ENCODE measurements at regions not wholly inside any gene's neighbourhood (a gene's known extent, or its start where the extent isn't known, plus 50 kb on each side); places are given as distances from the start of the nearest gene placed in this dataset.
"Not testable (repeated sequence)": the region's sequence is repeated elsewhere in the genome, so short reads cannot be mapped to it uniquely, and the experiment has no call there.

DNA sequence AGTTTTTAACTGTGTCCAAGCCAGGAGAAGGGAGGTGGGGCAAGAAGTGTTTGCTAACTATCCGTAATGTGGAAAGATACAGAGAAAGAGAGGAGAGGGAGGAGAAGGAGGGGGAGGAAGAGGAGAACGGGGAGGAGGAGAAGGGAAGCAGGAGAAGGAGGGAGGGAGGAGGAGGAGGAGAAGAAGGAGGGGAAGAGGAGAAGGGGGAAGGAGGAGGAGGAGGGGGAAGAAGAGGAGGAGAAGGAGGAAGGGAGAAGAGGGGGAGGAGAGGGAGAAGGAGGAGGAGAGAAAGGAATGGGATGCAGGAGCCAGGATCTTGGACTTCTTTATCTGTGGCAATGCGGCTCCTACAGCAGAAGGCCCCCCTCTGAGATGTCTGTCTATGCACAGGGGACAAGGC lies 510.3 kb upstream of the CCDC196 start:
- no peak for DNase-seq

DNA sequence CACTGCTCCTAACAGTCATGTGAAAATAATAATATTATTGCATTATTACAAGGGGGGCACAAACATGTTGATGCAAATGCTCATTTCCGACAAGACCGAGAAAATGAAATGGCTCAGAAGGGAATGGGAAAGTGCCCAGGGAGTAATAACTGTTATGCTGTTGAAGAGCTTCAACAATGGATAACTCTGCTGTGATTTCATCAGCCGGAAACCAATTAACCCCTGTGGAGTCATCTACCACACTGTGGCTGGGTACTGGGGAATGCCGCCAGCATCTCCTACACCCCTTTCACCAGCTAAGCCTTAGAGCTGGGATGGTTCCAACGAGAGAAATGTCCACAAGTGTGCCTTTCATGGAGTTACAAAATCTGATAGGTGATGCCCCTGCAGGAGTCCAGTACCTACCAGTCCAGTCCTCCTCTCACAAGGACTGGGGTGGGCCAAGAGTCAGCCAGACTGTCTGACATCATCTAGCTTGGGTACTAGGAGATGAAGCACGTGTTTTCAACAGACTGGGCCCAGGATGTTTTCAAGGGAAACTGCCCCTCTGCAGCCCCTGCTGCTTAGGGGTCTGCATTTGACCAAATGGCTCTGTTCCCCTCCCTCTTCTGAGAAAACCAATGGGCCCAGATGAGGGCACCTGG lies 509.3 kb upstream of the CCDC196 start:
- DNase-seq, result no peak

DNA sequence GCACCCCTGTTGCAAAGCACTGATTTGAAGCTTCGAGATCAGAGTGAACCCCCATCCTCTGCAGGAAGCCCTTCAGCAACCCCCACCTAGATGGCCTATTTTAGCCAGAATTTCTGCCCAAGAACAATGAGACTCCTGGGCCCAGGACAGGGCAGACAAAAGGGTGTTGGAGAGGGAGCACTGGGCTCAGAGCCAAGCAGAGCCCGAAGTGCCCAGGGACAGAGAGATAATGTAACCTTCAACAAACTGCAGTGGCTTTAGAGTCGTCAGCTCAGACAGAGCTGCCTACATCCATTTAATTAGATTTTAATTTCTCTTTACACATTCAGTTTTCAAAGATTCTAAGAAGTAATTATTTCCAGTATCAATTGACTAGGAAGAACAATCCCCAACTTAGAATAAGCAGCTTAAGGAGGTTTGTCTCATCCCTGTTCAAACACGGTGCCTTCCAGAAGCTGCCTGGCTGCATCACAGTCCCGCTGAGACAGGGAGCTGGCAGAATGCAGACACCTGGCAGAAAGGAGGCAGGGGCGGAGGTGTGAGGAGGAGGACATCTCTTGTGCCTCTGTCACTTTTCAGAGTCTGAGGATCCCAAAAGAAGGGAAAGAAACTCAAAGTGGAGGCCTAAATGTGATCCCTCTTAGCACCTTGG lies 504.9 kb upstream of the CCDC196 start:
- DNase-seq, result no peak

DNA sequence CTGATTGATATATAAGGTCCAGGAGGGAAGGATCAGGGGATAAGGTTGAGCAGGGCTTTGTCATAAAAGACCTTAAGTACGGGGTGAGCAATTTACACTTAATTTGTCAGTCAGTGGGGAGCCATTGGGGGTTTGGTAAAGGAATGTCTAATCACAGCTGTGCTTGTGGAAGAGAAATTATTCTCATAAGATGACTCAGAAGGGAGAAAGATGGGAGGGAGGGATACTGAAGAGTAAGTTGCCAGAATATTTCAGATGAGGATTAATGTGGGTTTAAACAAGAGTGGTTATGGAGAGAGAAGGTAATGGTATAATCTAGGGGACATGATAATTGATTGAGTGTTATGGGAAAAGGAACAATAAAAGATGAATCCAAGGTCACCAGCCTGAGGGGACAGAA lies 500.1 kb upstream of the CCDC196 start:
- no peak for DNase-seq

DNA sequence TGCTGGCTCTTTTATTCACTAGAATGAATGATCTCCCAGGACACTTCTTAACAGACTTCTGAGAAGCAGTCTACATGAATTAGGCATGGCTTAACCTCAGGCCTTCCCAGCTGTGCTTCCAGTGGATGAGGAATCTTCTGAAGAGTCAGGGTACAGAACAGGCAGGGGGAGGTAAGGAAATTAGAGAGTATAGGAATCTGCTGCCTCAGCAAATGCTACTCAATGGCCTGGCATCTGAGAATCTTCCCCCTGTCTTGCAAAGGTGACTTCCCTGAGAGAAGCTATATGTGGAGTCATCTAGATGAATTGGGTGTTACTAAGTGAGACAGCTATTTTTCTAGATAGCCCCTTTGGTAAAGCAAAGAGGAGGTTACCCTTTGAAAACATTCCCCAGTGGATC lies 496.2 kb upstream of the CCDC196 start:
- no peak for DNase-seq

DNA sequence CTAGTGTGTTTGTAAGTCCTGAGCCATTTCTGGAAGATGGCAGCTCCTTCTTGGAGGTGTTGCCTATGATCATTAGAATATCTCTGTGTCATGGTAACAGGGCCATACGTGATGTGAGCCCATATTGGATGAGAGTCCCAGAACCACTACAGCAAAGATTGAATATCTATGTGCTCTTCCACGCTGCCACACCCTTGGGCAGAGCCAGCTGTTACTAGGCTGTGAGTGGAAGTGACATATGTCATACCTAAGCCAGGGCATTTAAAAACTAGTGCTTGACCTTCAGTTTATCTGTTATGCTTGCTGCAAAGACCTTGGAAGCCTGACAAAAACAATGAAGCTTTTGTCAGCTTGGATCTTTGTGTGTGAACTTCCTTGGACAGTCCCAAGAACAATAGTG lies 495.1 kb upstream of the CCDC196 start:
- no peak for DNase-seq

DNA sequence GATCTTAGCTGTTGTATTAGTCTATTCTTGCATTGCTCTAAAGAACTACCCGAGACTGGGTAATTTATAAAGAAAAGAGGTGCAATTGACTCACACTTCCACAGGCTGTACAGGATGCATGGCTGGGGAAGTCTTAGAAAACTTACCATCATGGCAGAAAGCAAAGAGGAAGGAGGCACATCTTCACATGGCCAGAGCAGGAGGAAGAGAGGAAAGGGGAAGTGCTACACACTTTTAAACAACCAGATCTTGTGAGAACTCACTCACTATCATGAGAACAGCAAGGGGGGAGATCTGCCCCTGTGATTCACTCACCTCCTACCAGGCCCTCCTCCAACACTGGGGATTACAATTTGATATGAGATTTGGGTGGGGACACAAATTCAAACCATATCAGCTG lies 494.2 kb upstream of the CCDC196 start:
- not testable (repeated sequence) for DNase-seq

DNA sequence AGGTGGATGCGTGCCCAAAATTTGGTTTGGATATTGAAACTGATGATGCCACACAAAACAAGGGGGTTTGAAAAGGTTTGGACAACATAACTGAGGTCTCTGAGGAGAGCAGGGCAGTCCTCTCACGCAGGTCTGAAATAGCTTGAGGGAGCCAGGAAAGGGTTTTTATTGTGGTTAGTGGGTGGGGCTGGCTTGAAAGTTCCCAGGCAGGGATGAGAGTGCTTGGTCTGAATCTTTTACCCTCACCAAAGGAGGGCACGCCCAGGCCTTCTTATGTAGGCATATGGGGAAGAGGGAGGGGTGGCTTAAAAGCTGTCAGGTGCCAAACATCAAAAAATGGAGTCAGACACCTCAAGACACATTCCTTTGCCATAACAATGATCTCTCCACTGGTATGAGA lies 493.1 kb upstream of the CCDC196 start:
- DNase-seq, result peak; percentile 22

DNA sequence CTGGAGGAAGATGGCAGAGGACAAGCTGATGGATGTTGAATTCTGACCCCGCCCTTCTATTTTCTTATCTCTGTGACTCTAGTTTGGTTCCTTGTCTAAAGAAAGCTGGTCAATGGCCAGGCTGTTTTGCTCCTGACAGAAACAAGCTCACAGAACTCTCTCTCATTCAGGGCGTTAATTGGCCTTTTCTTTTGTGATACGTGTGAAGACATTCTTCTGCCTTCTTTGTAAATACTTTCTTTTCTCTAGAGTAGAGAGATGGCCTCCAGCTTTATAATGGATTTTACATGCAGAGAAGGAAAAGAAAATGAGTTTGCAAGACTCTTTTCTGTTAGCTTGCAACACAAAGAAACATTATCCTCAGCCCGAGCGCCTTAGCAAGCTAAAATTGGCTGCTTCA lies 492.2 kb upstream of the CCDC196 start:
- no peak for DNase-seq

DNA sequence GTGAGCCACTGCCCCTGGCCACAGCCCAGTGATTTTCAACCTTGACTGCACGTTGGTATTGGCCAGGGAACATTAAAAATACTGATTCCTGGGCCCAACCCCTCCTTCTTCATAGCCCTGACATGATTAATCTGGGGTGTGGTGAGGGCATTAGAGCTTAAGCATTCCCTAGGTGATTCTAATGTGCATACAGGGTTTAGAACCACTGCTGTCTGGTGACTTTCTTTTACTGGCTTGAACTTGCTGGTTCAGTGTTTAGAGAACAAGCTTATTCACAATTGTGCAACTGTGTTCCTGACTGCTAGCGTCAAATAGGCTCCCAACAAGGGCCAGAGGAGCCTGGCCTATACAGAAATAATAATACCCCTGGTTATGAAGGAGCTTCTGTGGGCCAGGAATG lies 488.8 kb upstream of the CCDC196 start:
- no peak for DNase-seq

DNA sequence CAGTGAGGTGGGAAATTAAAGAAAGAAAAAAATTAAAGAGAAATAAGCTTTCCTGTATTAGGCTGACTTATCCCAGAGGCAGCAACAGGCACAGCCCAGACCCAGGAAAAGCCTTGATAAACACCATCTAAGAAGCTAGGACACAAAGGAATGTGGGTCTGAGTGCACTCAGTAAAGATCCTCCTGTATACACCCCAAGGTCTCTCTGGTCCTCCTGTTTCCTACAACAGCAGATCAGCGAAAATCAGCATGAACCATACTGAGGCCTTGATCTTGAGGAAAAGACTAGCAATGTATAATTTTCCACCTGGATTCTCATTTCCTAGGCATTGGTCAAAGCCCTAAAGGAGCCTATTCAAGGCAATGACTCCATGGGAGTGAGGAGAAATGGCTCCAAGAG lies 486.3 kb upstream of the CCDC196 start:
- DNase-seq, result no peak

DNA sequence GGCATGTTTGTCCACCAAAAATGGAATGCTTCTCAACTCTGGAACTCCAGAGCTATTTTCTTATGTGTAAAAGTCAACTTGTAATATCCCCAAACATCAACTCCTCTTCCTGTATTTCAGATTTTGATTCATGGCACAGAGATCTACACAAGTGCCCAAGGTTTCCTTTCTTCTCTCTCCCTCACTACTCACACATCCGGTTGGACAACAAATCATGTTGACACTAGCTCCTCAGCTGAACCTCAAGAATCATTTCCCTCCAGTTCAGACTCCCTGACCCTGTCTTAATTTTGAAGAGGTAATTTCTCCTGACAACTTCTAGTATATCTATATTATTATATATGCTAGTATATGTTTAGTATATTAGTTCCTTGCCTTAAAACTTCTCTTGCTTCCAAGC lies 485.4 kb upstream of the CCDC196 start:
- DNase-seq, result no peak

DNA sequence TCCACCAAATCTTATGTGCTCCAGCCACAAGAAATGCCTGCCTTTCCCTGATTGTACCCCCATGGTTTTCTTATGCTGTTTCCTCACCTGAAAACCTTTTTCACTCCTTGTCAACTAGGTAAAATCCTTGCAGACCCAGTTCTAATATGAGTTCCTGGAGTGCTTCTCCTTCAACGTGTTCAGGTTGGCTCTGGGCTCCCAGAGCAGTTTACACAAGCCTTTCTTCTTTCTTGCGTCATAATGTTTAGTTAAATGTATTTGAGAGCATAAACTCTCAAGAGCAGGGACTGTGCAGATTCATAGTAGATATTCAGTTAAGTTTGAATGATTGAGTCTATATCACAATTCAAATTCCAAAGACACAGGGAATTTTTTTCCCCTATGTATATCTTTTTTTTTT lies 484.8 kb upstream of the CCDC196 start:
- no peak for DNase-seq

DNA sequence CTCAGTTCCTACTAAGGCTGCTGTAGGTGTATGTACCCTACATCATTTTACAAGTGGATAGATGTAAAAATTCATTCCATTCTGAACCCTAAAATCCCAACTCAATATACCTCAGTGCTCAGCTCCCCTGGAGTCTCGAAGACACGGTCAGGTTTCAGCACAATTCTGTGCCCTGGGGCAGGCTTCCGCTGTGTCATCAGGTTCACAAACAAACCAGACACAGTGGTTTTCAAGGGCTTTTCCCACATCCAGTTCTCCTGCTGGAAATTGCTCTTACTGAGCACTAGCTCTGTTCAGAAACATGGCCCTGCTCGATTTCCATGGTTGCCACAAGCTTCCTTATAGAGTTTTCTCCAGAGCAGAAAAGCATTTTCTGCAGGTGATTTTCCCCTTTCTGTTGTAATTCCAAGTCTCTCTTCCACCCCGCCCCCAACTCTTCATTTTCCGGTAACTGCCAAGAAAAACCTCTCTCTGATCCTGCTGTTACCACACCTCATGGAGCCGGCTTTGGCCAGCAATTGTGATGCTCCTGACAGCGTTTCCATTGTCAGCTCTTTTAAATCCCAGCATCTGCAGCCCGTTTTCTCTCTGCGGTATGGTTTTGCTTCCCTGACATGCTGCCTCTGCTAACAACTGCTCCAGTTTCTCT lies 483.0 kb upstream of the CCDC196 start:
- no peak for DNase-seq

DNA sequence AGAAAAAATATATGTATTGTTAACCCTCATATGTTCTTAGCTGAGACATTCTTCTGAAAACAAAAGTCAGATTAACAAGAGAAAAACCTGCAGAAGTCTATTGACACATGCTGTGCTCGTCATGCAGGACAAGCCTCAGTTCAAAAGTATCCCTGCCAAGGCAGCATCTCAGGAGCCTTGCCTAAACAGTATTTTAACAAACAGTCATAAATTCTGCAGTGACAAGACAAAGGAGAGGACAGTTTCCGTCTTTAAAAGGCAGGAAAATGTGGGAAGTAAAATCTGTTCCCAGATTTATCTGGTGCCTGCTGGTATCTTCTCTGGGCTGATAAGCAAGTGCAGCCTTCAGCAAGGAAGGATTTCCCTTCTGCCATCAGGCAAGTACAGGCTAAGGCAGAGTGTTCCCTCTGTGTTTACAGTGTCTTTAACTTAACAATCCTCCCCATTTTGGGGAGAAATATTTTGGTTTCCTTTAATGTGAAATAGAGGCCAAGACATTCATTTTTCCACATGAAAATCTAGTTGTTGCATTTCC lies 480.2 kb upstream of the CCDC196 start:
- no peak for DNase-seq

DNA sequence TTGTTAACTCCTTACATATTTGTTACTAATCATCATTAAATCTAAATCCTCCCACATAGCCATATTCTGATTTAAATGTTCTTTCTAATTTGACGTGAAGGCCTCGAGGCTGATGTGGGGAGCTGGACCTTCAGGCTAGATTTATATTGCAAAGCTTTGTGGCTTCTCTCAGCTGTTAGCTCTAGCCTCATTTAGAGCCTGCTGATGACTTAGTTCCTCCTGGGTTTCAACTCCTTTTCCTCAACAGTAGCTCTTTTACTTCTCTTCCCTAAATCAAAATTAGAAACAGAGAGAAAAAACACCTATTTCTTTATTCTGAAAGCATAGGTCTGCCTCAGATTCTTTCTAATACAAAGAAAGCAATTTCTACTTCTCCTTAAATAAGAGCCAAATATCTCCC lies 477.5 kb upstream of the CCDC196 start:
- no peak for DNase-seq

DNA sequence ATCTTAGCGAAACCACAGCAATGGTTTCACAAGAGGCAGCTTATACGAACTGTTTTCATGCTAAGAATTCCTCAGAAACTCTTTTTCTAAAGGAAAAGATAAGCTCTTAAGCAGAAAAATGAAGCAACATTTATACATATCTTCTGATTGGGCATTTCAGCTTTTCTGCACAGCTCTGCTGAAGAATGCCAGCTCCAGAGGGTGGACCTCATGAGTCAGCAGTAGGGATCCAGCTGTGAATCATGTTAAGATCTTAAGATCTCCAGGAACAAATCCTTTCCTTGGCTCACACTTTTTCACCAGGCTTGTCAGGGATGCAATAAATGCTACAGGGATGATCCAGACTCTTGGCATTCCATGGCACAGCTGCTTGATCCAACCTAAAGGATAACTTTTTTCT lies 477.1 kb upstream of the CCDC196 start:
- no peak for DNase-seq

DNA sequence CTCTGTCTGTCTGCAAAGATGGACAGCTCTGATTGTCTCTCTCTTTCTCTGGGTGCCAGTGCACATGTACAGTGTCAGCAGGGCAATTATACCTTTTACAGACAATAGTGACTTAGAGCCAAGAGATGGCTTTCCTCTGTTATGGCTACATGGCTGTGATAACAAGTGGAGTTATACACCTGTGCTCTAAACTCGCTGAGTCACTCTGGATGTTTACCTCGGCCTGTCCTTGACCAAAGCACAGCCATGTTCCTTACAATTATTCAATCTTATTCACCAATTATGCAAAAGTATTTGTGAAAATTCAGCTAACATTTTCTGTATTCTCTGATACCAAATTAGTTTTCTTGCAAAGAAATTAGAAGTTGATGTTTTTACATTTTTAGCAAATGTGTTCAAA lies 475.5 kb upstream of the CCDC196 start:
- DNase-seq, result no peak

DNA sequence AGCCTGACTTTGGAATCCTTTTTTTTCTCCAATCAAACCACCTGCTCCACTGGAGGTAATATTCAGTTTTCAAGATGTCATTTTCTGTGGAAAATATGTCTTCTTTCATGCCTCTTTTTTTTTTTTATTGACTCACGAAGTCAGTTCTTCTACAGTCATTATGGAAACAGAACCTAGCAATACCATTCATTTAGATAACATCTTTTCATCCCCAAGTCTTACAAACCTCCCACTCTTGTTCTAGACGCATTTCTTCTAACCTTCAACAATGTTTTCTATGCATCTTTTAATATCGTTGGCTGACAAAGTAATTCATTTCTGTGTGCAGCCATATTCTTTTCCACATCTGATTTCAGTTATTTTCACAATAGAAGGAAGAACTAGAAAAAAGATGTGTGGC lies 474.3 kb upstream of the CCDC196 start:
- DNase-seq, result no peak

DNA sequence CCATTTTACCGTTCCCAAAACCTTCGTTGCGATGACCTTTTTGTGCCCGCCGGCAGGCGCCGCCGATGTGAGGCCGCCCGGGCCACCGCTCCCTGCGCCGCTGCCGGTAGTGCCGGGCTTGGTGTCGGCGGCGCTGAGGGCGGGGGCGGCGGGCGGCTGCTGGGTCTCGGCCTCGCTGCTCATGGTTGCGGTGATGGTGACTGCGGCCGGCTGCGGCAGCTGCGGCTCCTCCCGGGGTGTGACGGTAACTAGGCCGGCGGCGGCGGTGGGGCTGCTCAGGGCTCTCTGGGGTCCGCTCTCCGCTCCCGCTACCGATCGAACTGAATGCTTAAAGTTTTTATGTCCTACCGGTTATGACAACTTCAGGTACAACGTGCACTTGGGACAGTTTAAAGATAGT lies 472.6 kb upstream of the CCDC196 start:
- DNase-seq, result not testable (repeated sequence)

DNA sequence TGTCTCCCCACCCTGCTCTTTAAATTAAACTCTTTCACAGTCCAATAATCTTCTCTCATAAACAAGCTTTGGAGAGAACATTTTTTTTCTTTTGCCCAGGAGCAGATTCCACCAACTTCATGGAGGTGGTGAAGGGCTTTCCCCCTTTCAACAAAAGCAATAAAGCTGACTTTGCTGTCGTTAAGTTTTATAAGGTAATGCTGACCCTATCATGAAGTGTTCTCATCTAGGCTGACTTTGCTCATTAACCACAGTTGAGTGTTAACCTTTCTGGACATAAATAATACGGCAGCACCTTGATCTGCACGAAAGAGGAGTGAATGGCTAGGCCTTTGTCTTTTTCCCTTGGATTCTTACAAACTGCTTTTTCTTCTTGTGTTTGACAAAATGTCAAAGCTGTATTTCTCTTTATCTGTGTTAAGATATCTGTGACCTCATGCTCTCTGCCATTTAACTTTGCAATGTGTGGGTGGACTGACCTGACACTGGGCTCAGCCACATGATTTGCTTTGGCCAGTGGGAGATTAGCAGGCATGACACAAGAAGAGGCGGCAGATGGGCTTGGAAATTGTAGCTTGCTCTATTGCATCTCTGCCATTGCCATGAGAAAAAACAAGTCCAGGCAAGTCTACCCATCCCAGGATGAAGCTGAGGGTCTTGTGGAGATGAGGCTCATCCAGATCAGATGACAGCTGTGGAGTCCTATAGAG lies 470.9 kb upstream of the CCDC196 start:
- DNase-seq, result peak; percentile 67

DNA sequence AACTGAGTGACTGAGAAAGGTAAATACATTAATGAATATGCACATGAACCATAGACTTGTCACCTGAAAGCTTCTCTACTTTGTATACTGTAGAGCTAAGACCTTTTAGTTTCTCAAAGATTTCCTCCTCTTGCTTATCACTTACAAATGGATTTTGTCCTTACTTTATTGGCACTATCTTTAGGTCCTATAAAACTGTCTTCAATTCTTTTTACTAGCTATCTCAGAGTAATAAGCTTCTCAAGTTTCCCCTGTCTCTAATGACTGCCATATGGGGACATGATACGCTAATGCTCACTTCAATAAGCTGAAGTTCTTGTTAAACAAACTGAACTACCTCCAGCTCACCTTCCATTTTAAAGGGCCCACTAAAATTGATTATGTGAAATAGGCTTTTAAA lies 468.2 kb upstream of the CCDC196 start:
- peak; percentile 42 for DNase-seq

DNA sequence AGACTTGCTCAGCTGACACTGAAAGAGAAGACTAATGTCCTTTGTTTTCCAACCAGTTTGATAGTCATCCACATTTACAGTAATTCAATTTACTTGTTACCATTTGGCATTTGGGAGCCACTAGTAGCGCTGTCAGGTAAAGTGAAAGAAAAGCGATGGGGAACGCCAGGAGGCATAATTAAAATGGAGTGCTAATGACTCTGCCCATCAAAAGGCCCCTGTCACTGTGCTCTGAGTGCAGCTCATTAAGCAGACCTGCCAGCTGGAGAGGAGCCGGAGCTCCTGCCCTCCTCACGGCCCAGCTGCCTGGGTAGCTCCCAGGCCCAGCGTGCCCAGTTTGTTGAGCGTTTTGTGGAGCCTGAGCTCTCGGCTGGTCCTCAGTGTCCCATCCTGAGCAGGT lies 463.6 kb upstream of the CCDC196 start:
- no peak for DNase-seq

DNA sequence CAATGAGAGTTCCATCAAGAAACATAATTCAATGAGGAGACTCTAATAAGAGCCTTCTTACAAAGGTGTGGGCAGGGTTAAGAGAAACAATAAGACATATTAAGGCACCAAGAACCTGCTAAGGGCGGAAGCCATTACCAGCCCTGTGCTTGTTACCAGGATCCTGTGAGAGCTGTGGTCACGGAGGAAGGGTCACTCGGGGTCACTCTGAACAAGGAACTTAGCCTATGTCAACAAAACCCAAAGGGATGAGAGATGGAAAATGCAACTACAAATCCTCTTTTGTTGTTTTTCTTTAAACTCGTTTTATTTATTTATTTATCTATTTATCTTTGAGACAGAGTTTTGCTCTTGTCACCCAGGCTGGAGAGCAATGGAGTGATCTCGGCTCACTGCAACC lies 460.4 kb upstream of the CCDC196 start:
- DNase-seq, result no peak

Measured in NCI-H187 treated with DMSO at 0.1 percent for 48 hours (cell line).